Suprapubic skin (tissue), 4 donors: ENCODE measurements at regions not wholly inside any gene's neighbourhood (a gene's known extent, or its start where the extent isn't known, plus 50 kb on each side); places are given as distances from the start of the nearest gene placed in this dataset.

ENCODE experiments used
- DNase-seq, 2 donors: peaks; one replicate each; pipeline ENCODE4 v3.0.0-alpha.2; 2019; ENCODE audit warnings: low spot score in 2 of 2
- H3K27ac ChIP-seq: fragments of 200-600 bp; sonication (generic); one replicate; pipeline ENCODE4 v1.5.1; 2019
- H3K27me3 ChIP-seq: fragments of 200-600 bp; sonication (generic); one replicate; pipeline ENCODE4 v1.5.1; 2019
- H3K36me3 ChIP-seq: fragments of 200-600 bp; sonication (generic); one replicate; pipeline ENCODE4 v1.5.1; 2019
- H3K4me1 ChIP-seq: fragments of 200-600 bp; sonication (generic); one replicate; pipeline ENCODE4 v1.5.1; 2019
- H3K4me3 ChIP-seq: fragments of 200-600 bp; sonication (generic); one replicate; pipeline ENCODE4 v1.5.1; 2019; ENCODE audit warnings: mild to moderate bottlenecking
- H3K9me3 ChIP-seq: fragments of 200-600 bp; sonication (generic); one replicate; pipeline ENCODE4 v1.5.1; 2019
- CTCF ChIP-seq, 2 donors: fragments of 200-600 bp in 1 of 2; fragments of 450-650 bp in 1 of 2; sonication (generic) in 1 of 2; IDR thresholded peaks; one replicate each; pipeline ENCODE4 v1.5.1; 2016 to 2019; ENCODE audit warnings: antibody characterized with exemption in 2 of 2, mild to moderate bottlenecking in 1 of 2, moderate library complexity in 1 of 2
- EP300 ChIP-seq: sonication (generic); formaldehyde crosslinking; IDR thresholded peaks from one replicate; pipeline ENCODE4 v1.6.1; 2017; ENCODE audit warnings: antibody characterized with exemption
- POLR2A ChIP-seq, 2 donors: fragments of 450-650 bp; IDR thresholded peaks; one replicate each; pipeline ENCODE4 v1.6.1; 2017; ENCODE audit warnings: antibody characterized with exemption in 2 of 2, mild to moderate bottlenecking in 2 of 2, moderate library complexity in 2 of 2
- POLR2AphosphoS5 ChIP-seq, 3 donors: sonication (generic); formaldehyde crosslinking; IDR thresholded peaks; one replicate each; pipeline ENCODE4 v1.6.1; 2017; ENCODE audit warnings: antibody characterized with exemption in 3 of 3
- WGBS: methylation state at CpG from one replicate; pipeline ENCODE4 v1.1.5; 2018; 5-methylcytosine and 5-hydroxymethylcytosine counted together

- H3K27me3 ChIP-seq, result no peaks in the 10 kb centered on the region
- H3K36me3 ChIP-seq, result no peaks in the 10 kb centered on the region
- no peaks in the 10 kb centered on the region for H3K4me1 ChIP-seq
- no peak overlapping the region for H3K4me3 ChIP-seq
- no peak for DNase-seq
- TF ChIP-seq POLR2AphosphoS5 (IDR thresholded peaks at IDR 0.05), result no peak
- no peak for TF ChIP-seq EP300
- no peak for TF ChIP-seq POLR2A (IDR thresholded peaks at IDR 0.05)
- no peak for TF ChIP-seq CTCF (IDR thresholded peaks at IDR 0.05)
- no peaks in the 10 kb centered on the region for H3K9me3 ChIP-seq
- H3K27ac ChIP-seq, result no peak overlapping the region
- 55% methylated on average over 2 of the region's 2 CpGs for WGBS
Measured at GRCh38 chr5:62002436-62002835, 303.6 kb upstream of the KIF2A start.

GRCh38 chr5:62005551-62005950, 300.5 kb upstream of the KIF2A start:
- Histone ChIP-seq H3K4me1 (no peaks in the 10 kb centered on the region), H3K4me3 (no peak overlapping the region), H3K36me3 (no peaks in the 10 kb centered on the region), H3K27me3 (no peaks in the 10 kb centered on the region), H3K27ac (no peak overlapping the region), H3K9me3 (no peaks in the 10 kb centered on the region)
- DNase-seq, result no peak
- WGBS, result 98% methylated on average over 2 of the region's 2 CpGs
- TF ChIP-seq EP300, result no peak
- no peak for TF ChIP-seq POLR2AphosphoS5 (IDR thresholded peaks at IDR 0.05)
- no peak for TF ChIP-seq POLR2A (IDR thresholded peaks at IDR 0.05)
- no peak for TF ChIP-seq CTCF (IDR thresholded peaks at IDR 0.05)

GRCh38 chr5:62007457-62007856, 298.5 kb upstream of the KIF2A start:
- WGBS, result 70% methylated on average over 3 of the region's 3 CpGs
- no peak overlapping the region for H3K4me3 ChIP-seq
- no peaks in the 10 kb centered on the region for H3K4me1 ChIP-seq
- no peaks in the 10 kb centered on the region for H3K36me3 ChIP-seq
- no peaks in the 10 kb centered on the region for H3K27me3 ChIP-seq
- no peaks in the 10 kb centered on the region for H3K9me3 ChIP-seq
- DNase-seq, result no peak
- TF ChIP-seq CTCF (IDR thresholded peaks at IDR 0.05), result no peak
- TF ChIP-seq POLR2A (IDR thresholded peaks at IDR 0.05), result no peak
- TF ChIP-seq POLR2AphosphoS5 (IDR thresholded peaks at IDR 0.05), result no peak
- TF ChIP-seq EP300, result no peak
- no peak overlapping the region for H3K27ac ChIP-seq

- Histone ChIP-seq H3K9me3 (no peaks in the 10 kb centered on the region), H3K27me3 (no peaks in the 10 kb centered on the region), H3K4me3 (no peak overlapping the region), H3K4me1 (no peaks in the 10 kb centered on the region), H3K36me3 (no peaks in the 10 kb centered on the region), H3K27ac (no peak overlapping the region)
- TF ChIP-seq POLR2AphosphoS5 (IDR thresholded peaks at IDR 0.05) (no peak), CTCF (IDR thresholded peaks at IDR 0.05) (no peak), EP300 (no peak)
- no peak for DNase-seq
- 68% methylated on average over 5 of the region's 5 CpGs for WGBS
Measured at GRCh38 chr5:62011089-62011664, 294.8 kb upstream of the KIF2A start.

- Histone ChIP-seq H3K27ac (no peak overlapping the region), H3K36me3 (no peaks in the 10 kb centered on the region), H3K4me1 (no peaks in the 10 kb centered on the region), H3K4me3 (no peak overlapping the region), H3K27me3 (no peaks in the 10 kb centered on the region), H3K9me3 (no peaks in the 10 kb centered on the region)
- WGBS, result 77% methylated on average over 1 of the region's 1 CpG
- no peak for TF ChIP-seq CTCF (IDR thresholded peaks at IDR 0.05)
- no peak for TF ChIP-seq POLR2AphosphoS5 (IDR thresholded peaks at IDR 0.05)
- no peak for TF ChIP-seq EP300
- no peak for TF ChIP-seq POLR2A (IDR thresholded peaks at IDR 0.05)
- DNase-seq, result no peak
Measured at GRCh38 chr5:62017092-62017491, 288.9 kb upstream of the KIF2A start.
